Astrocyte (in vitro differentiated cells and primary cell): ENCODE measurements at regions not wholly inside any gene's neighbourhood (a gene's known extent, or its start where the extent isn't known, plus 50 kb on each side); places are given as distances from the start of the nearest gene placed in this dataset.
A peak's percentile ranks its signal among the peaks of the same experiment; 100 is the strongest.

Source experiments
- DNase-seq: peaks from one replicate; pipeline ENCODE4 v3.0.0-alpha.2; 2010; ENCODE audit warnings: low read depth
- FAIRE-seq: peaks from 2 replicates; lab custom pipeline; 2011; peaks lifted over from hg19 to GRCh38; lab: Jason Lieb, UNC
- H2AFZ ChIP-seq: 2 replicates; pipeline ENCODE4 v1.6.0; 2012; ENCODE audit warnings: low read depth, low read length, inconsistent platforms
- H3K27ac ChIP-seq: 2 replicates; pipeline ENCODE4 v1.5.1; 2011; ENCODE audit warnings: low read depth, low read length, inconsistent platforms
- H3K27me3 ChIP-seq: 2 replicates; pipeline ENCODE4 v1.6.0; 2011; ENCODE audit warnings: low read length, inconsistent platforms; ENCODE audit not compliant: insufficient read depth
- H3K36me3 ChIP-seq: 2 replicates; pipeline ENCODE4 v1.5.1; 2011; ENCODE audit warnings: low read length, inconsistent platforms; ENCODE audit not compliant: insufficient read depth
- H3K4me1 ChIP-seq: 2 replicates; pipeline ENCODE4 v1.5.1; 2011; ENCODE audit warnings: low read length, inconsistent platforms; ENCODE audit not compliant: insufficient read depth
- H3K4me2 ChIP-seq: 2 replicates; pipeline ENCODE4 v1.6.0; 2012; ENCODE audit warnings: low read length, inconsistent platforms
- H3K4me3 ChIP-seq: 2 replicates; pipeline ENCODE4 v1.5.1; 2011; ENCODE audit warnings: low read depth, mild to moderate bottlenecking, low read length, inconsistent platforms; ENCODE audit not compliant: insufficient read depth
- H3K79me2 ChIP-seq: 2 replicates; pipeline ENCODE4 v1.6.0; 2012; ENCODE audit warnings: mild to moderate bottlenecking, low read length, inconsistent platforms; ENCODE audit not compliant: insufficient read depth
- H3K9ac ChIP-seq: 2 replicates; pipeline ENCODE4 v1.6.0; 2012; ENCODE audit warnings: mild to moderate bottlenecking, low read length, inconsistent platforms
- H3K9me3 ChIP-seq: 2 replicates; pipeline ENCODE4 v1.5.1; 2012; ENCODE audit warnings: low read depth, mild to moderate bottlenecking, low read length, inconsistent platforms; ENCODE audit not compliant: insufficient read depth
- H4K20me1 ChIP-seq: 2 replicates; pipeline ENCODE4 v1.6.0; 2012; ENCODE audit warnings: low read length, inconsistent platforms; ENCODE audit not compliant: insufficient read depth
- H3K27ac Mint-ChIP-seq: one replicate; pipeline ENCODE4 v1.8.0; 2021; ENCODE audit warnings: mild to moderate bottlenecking, mixed read lengths; ENCODE audit not compliant: unreplicated experiment
- H3K27me3 Mint-ChIP-seq: one replicate; pipeline ENCODE4 v1.8.0; 2021; ENCODE audit warnings: low read depth, mixed read lengths; ENCODE audit not compliant: unreplicated experiment
- H3K36me3 Mint-ChIP-seq: one replicate; pipeline ENCODE4 v1.8.0; 2021; ENCODE audit warnings: low read depth, mixed read lengths; ENCODE audit not compliant: unreplicated experiment
- H3K4me1 Mint-ChIP-seq: one replicate; pipeline ENCODE4 v1.8.0; 2021; ENCODE audit warnings: low read depth, mixed read lengths; ENCODE audit not compliant: unreplicated experiment
- H3K4me3 Mint-ChIP-seq: one replicate; pipeline ENCODE4 v1.8.0; 2021; ENCODE audit warnings: mild to moderate bottlenecking, moderate library complexity, mixed read lengths; ENCODE audit not compliant: unreplicated experiment
- H3K9me3 Mint-ChIP-seq: one replicate; pipeline ENCODE4 v1.8.0; 2021; ENCODE audit warnings: mild to moderate bottlenecking, mixed read lengths; ENCODE audit not compliant: unreplicated experiment
- CTCF ChIP-seq: IDR thresholded peaks from 2 replicates; pipeline ENCODE4 v1.5.1; 2011; ENCODE audit warnings: low read depth, mild to moderate bottlenecking, inconsistent platforms, low read length, moderate library complexity; ENCODE audit not compliant: insufficient read depth
- EZH2 ChIP-seq: IDR thresholded peaks from 2 replicates; pipeline ENCODE4 v1.6.1; 2012; ENCODE audit warnings: mild to moderate bottlenecking, low read length, inconsistent platforms; ENCODE audit not compliant: insufficient read depth

GRCh38 chr9:90102292-90102901 lies 497.6 kb downstream of the GADD45G start:
- no peak for FAIRE-seq
- Mint-ChIP-seq H3K4me3 (no peak overlapping the region), H3K27ac (no peak overlapping the region), H3K36me3 (no peaks in the 10 kb centered on the region), H3K27me3 (no peaks in the 10 kb centered on the region), H3K9me3 (no peaks in the 10 kb centered on the region), H3K4me1 (peaks cover 22% of the 10 kb centered on the region)
- Histone ChIP-seq H3K4me1 (no peaks in the 10 kb centered on the region), H3K27ac (no peak overlapping the region), H3K36me3 (no peaks in the 10 kb centered on the region), H3K79me2 (no peaks in the 10 kb centered on the region), H3K4me2 (no peak overlapping the region), H3K9me3 (no peaks in the 10 kb centered on the region), H2AFZ (no peak overlapping the region), H3K9ac (no peak overlapping the region), H4K20me1 (no peaks in the 10 kb centered on the region), H3K4me3 (no peak overlapping the region), H3K27me3 (peaks cover 5% of the 10 kb centered on the region)
- DNase-seq = peak; percentile 77
- TF ChIP-seq CTCF = peak; percentile 90
- TF ChIP-seq EZH2 = no peak

GRCh38 chr9:90103771-90104170 lies 499.0 kb downstream of the GADD45G start:
- no peak overlapping the region for H3K27ac ChIP-seq
- Mint-ChIP-seq H3K36me3 (no peaks in the 10 kb centered on the region), H3K4me1 (peaks cover 29% of the 10 kb centered on the region), H3K27ac (no peak overlapping the region), H3K4me3 (no peak overlapping the region), H3K9me3 (peaks cover 3% of the 10 kb centered on the region), H3K27me3 (no peaks in the 10 kb centered on the region)
- peaks cover 3% of the 10 kb centered on the region for H3K27me3 ChIP-seq
- no peaks in the 10 kb centered on the region for H3K9me3 ChIP-seq
- H3K79me2 ChIP-seq = no peaks in the 10 kb centered on the region
- no peak overlapping the region for H2AFZ ChIP-seq
- TF ChIP-seq CTCF = no peak
- no peak for TF ChIP-seq EZH2
- H3K4me1 ChIP-seq = no peaks in the 10 kb centered on the region
- no peaks in the 10 kb centered on the region for H4K20me1 ChIP-seq
- no peak overlapping the region for H3K4me3 ChIP-seq
- DNase-seq (no peak), FAIRE-seq (no peak)
- no peak overlapping the region for H3K4me2 ChIP-seq
- no peak overlapping the region for H3K9ac ChIP-seq
- no peaks in the 10 kb centered on the region for H3K36me3 ChIP-seq

GRCh38 chr9:90105773-90106172 lies 501.0 kb downstream of the GADD45G start:
- DNase-seq (no peak), FAIRE-seq (no peak)
- Mint-ChIP-seq H3K27me3 (no peaks in the 10 kb centered on the region), H3K4me3 (no peak overlapping the region), H3K4me1 (peaks cover 28% of the 10 kb centered on the region), H3K9me3 (peaks cover 8% of the 10 kb centered on the region), H3K36me3 (no peaks in the 10 kb centered on the region), H3K27ac (no peak overlapping the region)
- H2AFZ ChIP-seq = no peak overlapping the region
- H3K4me1 ChIP-seq = no peaks in the 10 kb centered on the region
- H3K27ac ChIP-seq = no peak overlapping the region
- H3K4me3 ChIP-seq = no peak overlapping the region
- H3K79me2 ChIP-seq = no peaks in the 10 kb centered on the region
- no peaks in the 10 kb centered on the region for H3K36me3 ChIP-seq
- H3K9me3 ChIP-seq = no peaks in the 10 kb centered on the region
- H4K20me1 ChIP-seq = no peaks in the 10 kb centered on the region
- no peak for TF ChIP-seq EZH2
- TF ChIP-seq CTCF = no peak
- no peak overlapping the region for H3K9ac ChIP-seq
- no peak overlapping the region for H3K4me2 ChIP-seq
- no peaks in the 10 kb centered on the region for H3K27me3 ChIP-seq
